Ishikawa (cell line): ENCODE measurements at regions not wholly inside any gene's neighbourhood (a gene's known extent, or its start where the extent isn't known, plus 50 kb on each side); places are given as distances from the start of the nearest gene placed in this dataset.

Experiments used
- CEBPB ChIP-seq: IDR thresholded peaks from 2 replicates; pipeline ENCODE4 v1.6.1; 2012
- CREB1 ChIP-seq: IDR thresholded peaks from 2 replicates; pipeline ENCODE4 v1.6.1; 2012; ENCODE audit warnings: low read depth
- EGR1 ChIP-seq: IDR thresholded peaks from 2 replicates; pipeline ENCODE4 v1.6.1; 2012
- EP300 ChIP-seq: IDR thresholded peaks from 2 replicates; pipeline ENCODE4 v1.6.1; 2012; ENCODE audit warnings: borderline replicate concordance
- FOXM1 ChIP-seq: IDR thresholded peaks from 2 replicates; pipeline ENCODE4 v1.6.1; 2012; ENCODE audit warnings: low read depth, borderline replicate concordance
- MAX ChIP-seq: IDR thresholded peaks from 2 replicates; pipeline ENCODE4 v1.6.1; 2012
- NFIC ChIP-seq: IDR thresholded peaks from 2 replicates; pipeline ENCODE4 v1.6.1; 2012
- RAD21 ChIP-seq: IDR thresholded peaks from 2 replicates; pipeline ENCODE4 v1.6.1; 2012; ENCODE audit warnings: low read depth
- REST ChIP-seq: IDR thresholded peaks from 2 replicates; pipeline ENCODE4 v1.6.1; 2012; ENCODE audit warnings: low read depth, mild to moderate bottlenecking
- TAF1 ChIP-seq: IDR thresholded peaks from 2 replicates; pipeline ENCODE4 v1.6.1; 2012; ENCODE audit warnings: low read depth, mild to moderate bottlenecking
- TCF12 ChIP-seq: IDR thresholded peaks from 2 replicates; pipeline ENCODE4 v1.6.1; 2012; ENCODE audit warnings: low read depth
- TEAD4 ChIP-seq: IDR thresholded peaks from 2 replicates; pipeline ENCODE4 v1.6.1; 2012
- YY1 ChIP-seq: IDR thresholded peaks from 2 replicates; pipeline ENCODE4 v1.6.1; 2012; ENCODE audit warnings: low read depth
- ZBTB7A ChIP-seq: IDR thresholded peaks from 2 replicates; pipeline ENCODE4 v1.6.1; 2012; ENCODE audit warnings: low read depth
- TF ChIP-seq, protein P1 (sequence below): IDR thresholded peaks from 2 replicates; pipeline ENCODE4 v1.6.1; 2012

GRCh38 chr10:104505521-104506042 lies 135.5 kb upstream of the SORCS3 start:
- TF ChIP-seq FOXM1 (no peak), TEAD4 (no peak), CEBPB (no peak), NFIC (no peak), MAX (no peak), YY1 (no peak)

GRCh38 chr10:104509981-104510380 lies 131.1 kb upstream of the SORCS3 start:
- TF ChIP-seq EGR1, result no peak
- no peak for TF ChIP-seq ZBTB7A
- TF ChIP-seq TAF1, result no peak
- no peak for TF ChIP-seq FOXM1
- TF ChIP-seq CEBPB, result no peak

GRCh38 chr10:104510644-104511043 lies 130.4 kb upstream of the SORCS3 start:
- TF ChIP-seq MAX, result no peak
- no peak for TF ChIP-seq TEAD4
- TF ChIP-seq CREB1, result no peak
- no peak for TF ChIP-seq RAD21
- no peak for TF ChIP-seq YY1
- TF ChIP-seq NFIC, result no peak
- TF ChIP-seq EP300, result no peak
- no peak for TF ChIP-seq ZBTB7A
- no peak for TF ChIP-seq CEBPB
- TF ChIP-seq, protein P1, sequence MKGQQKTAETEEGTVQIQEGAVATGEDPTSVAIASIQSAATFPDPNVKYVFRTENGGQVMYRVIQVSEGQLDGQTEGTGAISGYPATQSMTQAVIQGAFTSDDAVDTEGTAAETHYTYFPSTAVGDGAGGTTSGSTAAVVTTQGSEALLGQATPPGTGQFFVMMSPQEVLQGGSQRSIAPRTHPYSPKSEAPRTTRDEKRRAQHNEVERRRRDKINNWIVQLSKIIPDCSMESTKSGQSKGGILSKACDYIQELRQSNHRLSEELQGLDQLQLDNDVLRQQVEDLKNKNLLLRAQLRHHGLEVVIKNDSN, result no peak
- TF ChIP-seq REST, result no peak
- no peak for TF ChIP-seq TCF12
- no peak for TF ChIP-seq EGR1
- TF ChIP-seq TAF1, result no peak
- no peak for TF ChIP-seq FOXM1

DNA sequence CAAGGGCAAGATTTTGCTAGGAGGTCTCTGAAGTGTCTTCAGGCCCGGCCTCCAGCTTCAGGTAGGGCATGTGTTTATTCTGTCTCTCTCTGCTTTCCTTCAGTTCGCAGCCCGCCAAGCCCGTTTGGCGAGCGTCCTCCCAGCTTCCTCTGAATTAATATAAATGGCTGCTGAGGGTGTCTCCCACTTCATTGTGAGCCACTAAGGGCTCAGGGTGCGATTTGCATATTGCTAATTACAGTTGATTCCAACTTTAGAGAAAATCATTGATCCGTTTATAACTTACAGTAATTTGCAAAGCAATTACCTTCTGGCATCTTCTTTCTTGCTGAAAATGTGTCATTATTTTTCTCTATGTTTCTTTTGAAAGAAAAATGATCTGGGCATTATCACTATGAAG lies 128.3 kb upstream of the SORCS3 start:
- TF ChIP-seq TEAD4, result no peak
- TF ChIP-seq TAF1, result no peak
- TF ChIP-seq REST, result no peak
- no peak for TF ChIP-seq FOXM1
- TF ChIP-seq NFIC, result no peak
- TF ChIP-seq, protein P1, result no peak
- TF ChIP-seq CREB1, result no peak
- no peak for TF ChIP-seq TCF12
- TF ChIP-seq ZBTB7A, result no peak
- no peak for TF ChIP-seq EP300

GRCh38 chr10:104515678-104516199 lies 125.4 kb upstream of the SORCS3 start:
- TF ChIP-seq REST (no peak), EP300 (no peak), TEAD4 (no peak), NFIC (no peak), ZBTB7A (no peak), CREB1 (no peak), CEBPB (no peak)
- TF ChIP-seq, protein P1, result no peak
